K562 (cell line): ENCODE measurements at regions not wholly inside any gene's neighbourhood (a gene's known extent, or its start where the extent isn't known, plus 50 kb on each side); places are given as distances from the start of the nearest gene placed in this dataset.

Experiments
- ATAC-seq: fragments of 200-7000 bp; cut with Tn5 transposase; 3 replicates; pipeline ENCODE4 v1.9.1; 2020; ENCODE audit warnings: moderate library complexity
- BruUV-seq: library from RNA; stranded (reverse); fragments of 400-500 nt; replicated peaks from 2 replicates; lab custom pipeline; 2021; lab: Mats Ljungman, UMichigan
- CTCF ChIA-PET: fragments of 300-600 bp; formaldehyde crosslinking; extraction: SDS; loops from one replicate; lab custom pipeline; 2021; ENCODE audit warnings: low intra/inter-chr PET ratio; lab: Yijun Ruan, JAX
- POLR2A ChIA-PET: fragments of 300-600, 350-650 bp; sonication (Branson Sonifier 250); formaldehyde crosslinking; extraction: SDS; loops from one replicate; lab custom pipeline; 2021; ENCODE audit warnings: antibody characterized with exemption, inconsistent platforms; lab: Yijun Ruan, JAX
- DNase-seq, 4 experiments: peaks; one replicate each; pipeline versions ENCODE4 v3.0.0 to v3.0.0-alpha.2; 2011 to 2018; ENCODE audit warnings: low spot score in 3 of 4, mixed read lengths in 3 of 4; ENCODE audit errors: extremely low read depth in 1 of 4
- FAIRE-seq: peaks from 2 replicates; lab custom pipeline; 2011; peaks lifted over from hg19 to GRCh38; lab: Jason Lieb, UNC
- H2AFZ ChIP-seq: 2 replicates; pipeline ENCODE4 v1.6.0; 2011; ENCODE audit warnings: low read depth, low read length, control low read depth, inconsistent platforms
- H3K27ac ChIP-seq: fragments of 200-600 bp; 3 replicates; pipeline ENCODE4 v1.8.0; 2011; ENCODE audit warnings: low read depth, mild to moderate bottlenecking, control low read depth, inconsistent platforms, low read length, moderate library complexity, mixed read lengths; ENCODE audit errors: extremely low read depth
- H3K27me3 ChIP-seq, 2 experiments: fragments of 300-600 bp in 1 of 2; 2 replicates in 1 of 2; 3 replicates in 1 of 2; pipeline versions ENCODE4 v1.6.0 to v1.8.0; 2011; ENCODE audit warnings: inconsistent platforms in 2 of 2, low read length in 2 of 2, mild to moderate bottlenecking in 1 of 2, mixed read lengths in 1 of 2, moderate library complexity in 1 of 2; ENCODE audit not compliant: control insufficient read depth in 2 of 2, insufficient read depth in 2 of 2
- H3K36me3 ChIP-seq: fragments of 300-600 bp; 3 replicates; pipeline ENCODE4 v1.8.0; 2011; ENCODE audit warnings: mild to moderate bottlenecking, low read length, inconsistent platforms; ENCODE audit not compliant: control insufficient read depth, insufficient read depth
- H3K4me1 ChIP-seq, 2 experiments: fragments of 200-600 bp in 1 of 2; replicated peaks in 1 of 2; 2 replicates in 1 of 2; 3 replicates in 1 of 2; pipeline versions ENCODE4 v1.5.1 to v1.8.0; 2011; ENCODE audit warnings: inconsistent platforms in 2 of 2, low read length in 2 of 2, mild to moderate bottlenecking in 1 of 2, mixed read lengths in 1 of 2, moderate library complexity in 1 of 2; ENCODE audit not compliant: control insufficient read depth in 2 of 2, insufficient read depth in 2 of 2
- H3K4me2 ChIP-seq: 2 replicates; pipeline ENCODE4 v1.6.1; 2011; ENCODE audit warnings: low read length, control low read depth, inconsistent platforms, mixed read lengths; ENCODE audit not compliant: insufficient read depth
- H3K4me3 ChIP-seq: fragments of 200-600 bp; sonication (generic), shearing (Covaris generic); 2 replicates; pipeline ENCODE4 v1.5.1; 2016; ENCODE audit warnings: control low read depth, inconsistent platforms
- H3K79me2 ChIP-seq: fragments of 200-600 bp; 3 replicates; pipeline ENCODE4 v1.8.0; 2011; ENCODE audit warnings: low read length, inconsistent platforms; ENCODE audit not compliant: control insufficient read depth, insufficient read depth
- H3K9ac ChIP-seq, 2 experiments: 2 replicates each; pipeline versions ENCODE4 v1.6.0 to v1.6.1; 2011; ENCODE audit warnings: low read depth in 2 of 2, low read length in 2 of 2, control low read depth in 1 of 2, inconsistent platforms in 1 of 2, mild to moderate bottlenecking in 1 of 2, mixed read lengths in 1 of 2; ENCODE audit not compliant: insufficient read depth in 1 of 2
- H3K9me1 ChIP-seq: one replicate; pipeline ENCODE4 v1.6.0; 2011; ENCODE audit warnings: inconsistent platforms, mild to moderate bottlenecking, low read length, moderate library complexity; ENCODE audit not compliant: control insufficient read depth, insufficient read depth
- H3K9me3 ChIP-seq: replicated peaks from 2 replicates; pipeline ENCODE4 v1.5.1; 2011; ENCODE audit warnings: low read depth, low read length, inconsistent platforms; ENCODE audit not compliant: control insufficient read depth, insufficient read depth
- H4K20me1 ChIP-seq: replicated peaks from 2 replicates; pipeline ENCODE4 v1.6.1; 2011; ENCODE audit warnings: low read length, inconsistent platforms, mixed read lengths; ENCODE audit not compliant: control insufficient read depth, insufficient read depth
- ARID4B ChIP-seq: sonication (generic); formaldehyde crosslinking; IDR thresholded peaks from 2 replicates; pipeline ENCODE4 v1.8.0; 2022; ENCODE audit warnings: mild to moderate bottlenecking, missing genetic modification reagents
- MIER1 ChIP-seq: fragments of 450-650 bp; IDR thresholded peaks from 2 replicates; pipeline ENCODE4 v1.6.1; 2016; ENCODE audit warnings: antibody characterized with exemption, mild to moderate bottlenecking, low read depth
- NKRF ChIP-seq: fragments of 450-650 bp; IDR thresholded peaks from 2 replicates; pipeline ENCODE4 v1.6.1; 2016; ENCODE audit warnings: borderline replicate concordance
- PPARD ChIP-seq: fragments of 250-450 bp; sonication (Bioruptor Pico); IDR thresholded peaks from 2 replicates; pipeline ENCODE4 v1.8.0; 2022; ENCODE audit warnings: inconsistent platforms, mild to moderate bottlenecking, moderate library complexity
- REST ChIP-seq, 2 experiments: fragments of 450-650 bp; formaldehyde crosslinking in 1 of 2; IDR thresholded peaks; 2 replicates each; pipeline versions ENCODE4 v1.4.0 to v1.6.1; 2014 to 2020; ENCODE audit warnings: mild to moderate bottlenecking in 2 of 2, borderline replicate concordance in 1 of 2, low read depth in 1 of 2
- ZC3H8 ChIP-seq: fragments of 450-650 bp; IDR thresholded peaks from 2 replicates; pipeline ENCODE4 v1.6.1; 2017
- ZFP36 ChIP-seq: fragments of 150-350 bp; IDR thresholded peaks from 2 replicates; pipeline ENCODE4 v1.6.1; 2018; ENCODE audit warnings: low read length, low read depth; ENCODE audit not compliant: partially characterized antibody
- WGBS: fragments of 100-300 bp; shearing (Covaris generic); methylation state at CpG from one replicate; pipeline ENCODE4 v1.1.6; 2016; ENCODE audit warnings: low coverage, mixed read lengths; ENCODE audit not compliant: insufficient coverage; ENCODE audit errors: missing lambda C conversion rate; 5-methylcytosine and 5-hydroxymethylcytosine counted together
- in situ Hi-C: fragments of 300-500 bp; cut with MboI; formaldehyde crosslinking; loops from 4 replicates; pipeline ENCODE4 v1.15.0; 2018; ENCODE audit warnings: inconsistent platforms, mixed read lengths
- intact Hi-C: fragments of 100-400 bp; cut with micrococcal nuclease; formaldehyde crosslinking; loops from 2 replicates; pipeline ENCODE4 v1.14.2; 2022

DNA sequence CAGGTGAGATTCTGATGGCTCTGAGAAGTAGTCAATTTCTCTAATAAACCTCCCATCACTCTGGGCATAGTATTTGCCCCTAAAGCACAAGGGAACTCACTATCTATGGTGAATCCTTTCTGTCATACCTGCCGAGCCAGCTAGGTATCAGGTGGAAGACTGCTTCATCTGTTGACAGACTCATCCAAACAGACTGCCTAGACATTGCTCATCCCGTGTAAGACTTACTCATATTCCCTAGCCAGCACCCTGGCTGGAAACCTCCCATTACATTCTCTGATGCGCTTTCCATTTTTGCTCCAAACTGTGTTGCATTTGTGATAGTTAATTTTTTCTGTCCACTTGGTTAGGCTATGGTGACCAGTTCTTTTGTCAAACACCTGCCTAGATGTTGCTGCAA is 595.9 kb downstream of the DNAH5 start (continued):
- TF ChIP-seq ARID4B (no peak), ZFP36 (no peak), NKRF (no peak)

GRCh38 chr5:13346401-13346800 is 598.1 kb downstream of the DNAH5 start:
- Histone ChIP-seq H2AFZ (no peak overlapping the region), H3K4me2 (no peak overlapping the region), H3K27ac (no peak overlapping the region), H3K9me3 (no peaks in the 10 kb centered on the region; the same call in 1 of the 2 replicates), H3K27me3 (no peaks in the 10 kb centered on the region), H3K9ac (no peak overlapping the region), H3K36me3 (no peaks in the 10 kb centered on the region), H3K4me3 (no peak overlapping the region), H3K79me2 (no peaks in the 10 kb centered on the region), H3K4me1 (no peaks in the 10 kb centered on the region), H4K20me1 (no peaks in the 10 kb centered on the region), H3K9me1 (no peaks in the 10 kb centered on the region)
- no TSS peak for BruUV-seq
- POLR2A ChIA-PET, result no interaction called here
- FAIRE-seq (no peak), ATAC-seq (no peak), DNase-seq (no peak)
- WGBS, result 4% methylated on average over 4 of the region's 4 CpGs
- intact Hi-C loops (no loop called here), in situ Hi-C loops (no loop called here)
- CTCF ChIA-PET, result no interaction called here
- TF ChIP-seq REST (IDR thresholded peaks at IDR 0.05; ENCODE audit: borderline replicate concordance) (no peak), REST (CRISPR knock-in tag; IDR thresholded peaks at IDR 0.05; ENCODE audit: low read depth) (no peak), MIER1 (no peak), PPARD (no peak), ZC3H8 (no peak)
